ENCODE measurements at regions not wholly inside any gene's neighbourhood (a gene's known extent, or its start where the extent isn't known, plus 50 kb on each side); places are given as distances from the start of the nearest gene placed in this dataset.

GRCh38 chr9:109981091-109981490 lies 201.1 kb downstream of the PALM2AKAP2 start:
- H3K4me1 ChIP-seq (ENCODE audit: control insufficient read depth in 5 of 5, insufficient read depth in 5 of 5, low read length in 5 of 5), result no peaks in the 10 kb centered on the region
- ATAC-seq (ENCODE audit: insufficient read depth, low FRiP score) (no peak), DNase-seq (no peak)
- H3K9me3 ChIP-seq (ENCODE audit: control insufficient read depth in 4 of 4, insufficient read depth in 3 of 4, low read length in 3 of 4), result no peaks in the 10 kb centered on the region
- TF ChIP-seq CTCF (IDR thresholded peaks at IDR 0.05; ENCODE audit: control extremely low read depth, extremely low read depth), result no peak
- no peak overlapping the region for H3K27ac ChIP-seq (ENCODE audit: low read depth in 1 of 2, low read length in 1 of 2)
- no peaks in the 10 kb centered on the region for H3K27me3 ChIP-seq (ENCODE audit: control insufficient read depth in 3 of 3, insufficient read depth in 3 of 3, low read length in 2 of 3)
- no peak overlapping the region for H3K9ac ChIP-seq (ENCODE audit: insufficient read depth in 1 of 2, low read length in 2 of 2)
- H3K36me3 ChIP-seq (ENCODE audit: control insufficient read depth in 4 of 4, insufficient read depth in 4 of 4, low read length in 4 of 4), result no peaks in the 10 kb centered on the region
- H3K4me3 ChIP-seq, result no peak overlapping the region
- 48 to 51% methylated on average over 1 of the region's 1 CpG for WGBS, 2 donors

GRCh38 chr9:109986521-109986991 lies 206.6 kb downstream of the PALM2AKAP2 start:
- no peak for TF ChIP-seq CTCF (IDR thresholded peaks at IDR 0.05; ENCODE audit: control extremely low read depth, extremely low read depth)
- H3K27me3 ChIP-seq (ENCODE audit: control insufficient read depth in 3 of 3, insufficient read depth in 3 of 3, low read length in 2 of 3), result no peaks in the 10 kb centered on the region
- H3K4me1 ChIP-seq (ENCODE audit: control insufficient read depth in 5 of 5, insufficient read depth in 5 of 5, low read length in 5 of 5), result peaks cover 0 to 1% (median 0%) of the 10 kb centered on the region in 5 donors
- no peak overlapping the region for H3K4me3 ChIP-seq
- H3K9me3 ChIP-seq (ENCODE audit: control insufficient read depth in 4 of 4, insufficient read depth in 3 of 4, low read length in 3 of 4), result peaks cover 0 to 3% (median under 1%) of the 10 kb centered on the region in 4 donors
- ATAC-seq (ENCODE audit: insufficient read depth, low FRiP score) (no peak), DNase-seq (peak in 2 of 3 donors; percentile 36 to 40)
- H3K36me3 ChIP-seq (ENCODE audit: control insufficient read depth in 4 of 4, insufficient read depth in 4 of 4, low read length in 4 of 4), result peaks cover 0 to 2% (median 0%) of the 10 kb centered on the region in 4 donors
- H3K9ac ChIP-seq (ENCODE audit: insufficient read depth in 1 of 2, low read length in 2 of 2), result no peak overlapping the region
- 40 to 65% methylated on average over 1 of the region's 1 CpG for WGBS, 2 donors
- H3K27ac ChIP-seq (ENCODE audit: low read depth in 1 of 2, low read length in 1 of 2), result no peak overlapping the region

- TF ChIP-seq CTCF (IDR thresholded peaks at IDR 0.05; ENCODE audit: control extremely low read depth, extremely low read depth), result no peak
- 78 to 88% methylated on average over 3 of the region's 3 CpGs for WGBS, 2 donors
Measured at GRCh38 chr9:109989296-109989695, 209.3 kb downstream of the PALM2AKAP2 start.

GRCh38 chr9:109990541-109990940 lies 210.5 kb downstream of the PALM2AKAP2 start:
- DNase-seq, result peak in 1 of 3 donors; percentile 9
- no peak for ATAC-seq (ENCODE audit: insufficient read depth, low FRiP score)
- H3K4me1 ChIP-seq (ENCODE audit: control insufficient read depth in 5 of 5, insufficient read depth in 5 of 5, low read length in 5 of 5), result peaks cover 0 to 1% (median 0%) of the 10 kb centered on the region in 5 donors
- TF ChIP-seq CTCF (IDR thresholded peaks at IDR 0.05; ENCODE audit: control extremely low read depth, extremely low read depth), result no peak
- no peak overlapping the region for H3K27ac ChIP-seq (ENCODE audit: low read depth in 1 of 2, low read length in 1 of 2)
- 79 to 84% methylated on average over 4 of the region's 4 CpGs for WGBS, 2 donors
- no peaks in the 10 kb centered on the region for H3K27me3 ChIP-seq (ENCODE audit: control insufficient read depth in 3 of 3, insufficient read depth in 3 of 3, low read length in 2 of 3)
- H3K9ac ChIP-seq (ENCODE audit: insufficient read depth in 1 of 2, low read length in 2 of 2), result no peak overlapping the region
- peaks cover 0 to 9% (median 0%) of the 10 kb centered on the region in 4 donors for H3K36me3 ChIP-seq (ENCODE audit: control insufficient read depth in 4 of 4, insufficient read depth in 4 of 4, low read length in 4 of 4)
- H3K4me3 ChIP-seq, result no peak overlapping the region
- peaks cover 0 to 3% (median under 1%) of the 10 kb centered on the region in 4 donors for H3K9me3 ChIP-seq (ENCODE audit: control insufficient read depth in 4 of 4, insufficient read depth in 3 of 4, low read length in 3 of 4)

More at GRCh38 chr9:109989296-109989695, 209.3 kb downstream of the PALM2AKAP2 start:
- no peak overlapping the region for H3K9ac ChIP-seq (ENCODE audit: insufficient read depth in 1 of 2, low read length in 2 of 2)
- H3K27me3 ChIP-seq (ENCODE audit: control insufficient read depth in 3 of 3, insufficient read depth in 3 of 3, low read length in 2 of 3), result no peaks in the 10 kb centered on the region
- peaks cover 0 to 2% (median 0%) of the 10 kb centered on the region in 4 donors for H3K36me3 ChIP-seq (ENCODE audit: control insufficient read depth in 4 of 4, insufficient read depth in 4 of 4, low read length in 4 of 4)
- H3K27ac ChIP-seq (ENCODE audit: low read depth in 1 of 2, low read length in 1 of 2), result no peak overlapping the region
- DNase-seq (no peak), ATAC-seq (ENCODE audit: insufficient read depth, low FRiP score) (no peak)
- peaks cover 0 to 3% (median under 1%) of the 10 kb centered on the region in 4 donors for H3K9me3 ChIP-seq (ENCODE audit: control insufficient read depth in 4 of 4, insufficient read depth in 3 of 4, low read length in 3 of 4)
- H3K4me3 ChIP-seq, result no peak overlapping the region
- peaks cover 0 to 1% (median 0%) of the 10 kb centered on the region in 5 donors for H3K4me1 ChIP-seq (ENCODE audit: control insufficient read depth in 5 of 5, insufficient read depth in 5 of 5, low read length in 5 of 5)

Data from lung (tissue), 11 donors.